ENCODE measurements at regions not wholly inside any gene's neighbourhood (a gene's known extent, or its start where the extent isn't known, plus 50 kb on each side); places are given as distances from the start of the nearest gene placed in this dataset.

GRCh38 chr17:77403854-77404253 is 263.1 kb downstream of the SEC14L1 start:
- no peak overlapping the region for H3K4me3 ChIP-seq (IDR thresholded peaks at IDR 0.05; ENCODE audit: insufficient read depth, low read depth, low read length)
- peaks cover 92% of the 10 kb centered on the region for H3K79me2 ChIP-seq (ENCODE audit: insufficient read depth, low read depth)
- H3K27me3 ChIP-seq (ENCODE audit: insufficient read depth, low read depth), result no peaks in the 10 kb centered on the region
- no peak overlapping the region for H3K27ac ChIP-seq
- no peak for TF ChIP-seq CTCF (conservative IDR thresholded peaks at IDR 0.05; ENCODE audit: low read depth, low read length)
- peaks cover 18% of the 10 kb centered on the region for H3K4me1 ChIP-seq (ENCODE audit: low read depth, poor library complexity, severe bottlenecking)
- no peak overlapping the region for H3K4me2 ChIP-seq
- H3K36me3 ChIP-seq (ENCODE audit: insufficient read depth), result no peaks in the 10 kb centered on the region; the same call in 1 of the 2 replicates
- peaks cover 18% of the 10 kb centered on the region for H4K20me1 ChIP-seq (ENCODE audit: insufficient read depth)
- no peak overlapping the region for H2AFZ ChIP-seq (ENCODE audit: low read depth)
- H3K9ac ChIP-seq, result no peak overlapping the region

- no peak overlapping the region for H3K9ac ChIP-seq
- no peak overlapping the region for H3K4me3 ChIP-seq (IDR thresholded peaks at IDR 0.05; ENCODE audit: insufficient read depth, low read depth, low read length)
- no peak overlapping the region for H2AFZ ChIP-seq (ENCODE audit: low read depth)
- no peak overlapping the region for H3K27ac ChIP-seq
- peaks cover 9% of the 10 kb centered on the region for H3K4me1 ChIP-seq (ENCODE audit: low read depth, poor library complexity, severe bottlenecking)
- no peaks in the 10 kb centered on the region; the same call in 1 of the 2 replicates for H3K36me3 ChIP-seq (ENCODE audit: insufficient read depth)
- H3K4me2 ChIP-seq, result no peak overlapping the region
- H3K27me3 ChIP-seq (ENCODE audit: insufficient read depth, low read depth), result no peaks in the 10 kb centered on the region
- TF ChIP-seq CTCF (conservative IDR thresholded peaks at IDR 0.05; ENCODE audit: low read depth, low read length), result no peak
- H3K79me2 ChIP-seq (ENCODE audit: insufficient read depth, low read depth), result peaks cover 87% of the 10 kb centered on the region
- H4K20me1 ChIP-seq (ENCODE audit: insufficient read depth), result peaks cover 16% of the 10 kb centered on the region
Observed at GRCh38 chr17:77404812-77405581, 264.2 kb downstream of the SEC14L1 start.

- H3K36me3 ChIP-seq (ENCODE audit: insufficient read depth), result no peaks in the 10 kb centered on the region; the same call in 1 of the 2 replicates
- no peak overlapping the region for H3K4me2 ChIP-seq
- peaks cover 8% of the 10 kb centered on the region for H3K4me1 ChIP-seq (ENCODE audit: low read depth, poor library complexity, severe bottlenecking)
- H4K20me1 ChIP-seq (ENCODE audit: insufficient read depth), result peaks cover 7% of the 10 kb centered on the region; the same call in 1 of the 2 replicates
- TF ChIP-seq CTCF (conservative IDR thresholded peaks at IDR 0.05; ENCODE audit: low read depth, low read length), result no peak
- no peak overlapping the region for H2AFZ ChIP-seq (ENCODE audit: low read depth)
- H3K9ac ChIP-seq, result no peak overlapping the region
- no peak overlapping the region for H3K4me3 ChIP-seq (IDR thresholded peaks at IDR 0.05; ENCODE audit: insufficient read depth, low read depth, low read length)
- H3K27me3 ChIP-seq (ENCODE audit: insufficient read depth, low read depth), result no peaks in the 10 kb centered on the region
- peaks cover 87% of the 10 kb centered on the region; the same call in 1 of the 2 replicates for H3K79me2 ChIP-seq (ENCODE audit: insufficient read depth, low read depth)
- no peak overlapping the region for H3K27ac ChIP-seq
Observed at GRCh38 chr17:77405867-77406732, 265.3 kb downstream of the SEC14L1 start.

- peaks cover 7% of the 10 kb centered on the region; the same call in 1 of the 2 replicates for H4K20me1 ChIP-seq (ENCODE audit: insufficient read depth)
- H3K79me2 ChIP-seq (ENCODE audit: insufficient read depth, low read depth), result peaks cover 87% of the 10 kb centered on the region; the same call in 1 of the 2 replicates
- TF ChIP-seq CTCF (conservative IDR thresholded peaks at IDR 0.05; ENCODE audit: low read depth, low read length), result no peak
- H3K9ac ChIP-seq, result no peak overlapping the region
- no peak overlapping the region for H2AFZ ChIP-seq (ENCODE audit: low read depth)
- H3K36me3 ChIP-seq (ENCODE audit: insufficient read depth), result no peaks in the 10 kb centered on the region; the same call in 1 of the 2 replicates
- H3K27ac ChIP-seq, result no peak overlapping the region; the same call in 1 of the 2 replicates
- no peak overlapping the region for H3K4me3 ChIP-seq (IDR thresholded peaks at IDR 0.05; ENCODE audit: insufficient read depth, low read depth, low read length)
- no peak overlapping the region for H3K4me2 ChIP-seq
- H3K27me3 ChIP-seq (ENCODE audit: insufficient read depth, low read depth), result no peaks in the 10 kb centered on the region
- peaks cover 19% of the 10 kb centered on the region for H3K4me1 ChIP-seq (ENCODE audit: low read depth, poor library complexity, severe bottlenecking)
Observed at GRCh38 chr17:77407321-77408277, 266.8 kb downstream of the SEC14L1 start.
